Fibroblast of skin of left biceps (primary cell): ENCODE measurements at regions not wholly inside any gene's neighbourhood (a gene's known extent, or its start where the extent isn't known, plus 50 kb on each side); places are given as distances from the start of the nearest gene placed in this dataset.

Experiments used
- DNase-seq, 2 experiments: peaks; one replicate each; pipeline ENCODE4 v3.0.0-alpha.2; 2013; ENCODE audit warnings: low read depth in 2 of 2

GRCh38 chr1:118346936-118347335 is 161.9 kb upstream of the SPAG17 start:
- no peak for DNase-seq

GRCh38 chr1:118340928-118341910 is 156.2 kb upstream of the SPAG17 start:
- no peak for DNase-seq

GRCh38 chr1:118339400-118340124 is 154.5 kb upstream of the SPAG17 start:
- DNase-seq, result no peak

GRCh38 chr1:118338936-118339335 is 153.9 kb upstream of the SPAG17 start:
- no peak for DNase-seq

- no peak for DNase-seq
Observed at GRCh38 chr1:118337346-118337745, 152.3 kb upstream of the SPAG17 start.

- peak; percentile 92 for DNase-seq
Observed at GRCh38 chr1:118335331-118335732, 150.3 kb upstream of the SPAG17 start.

- no peak for DNase-seq
Observed at GRCh38 chr1:118334506-118334905, 149.5 kb upstream of the SPAG17 start.

GRCh38 chr1:118333601-118334210 is 148.7 kb upstream of the SPAG17 start:
- peak; percentile 85 to 88 for DNase-seq

- no peak for DNase-seq
Observed at GRCh38 chr1:118326960-118327629, 142.1 kb upstream of the SPAG17 start.

- peak in 1 of 2 experiments; percentile 41 for DNase-seq
Observed at GRCh38 chr1:118325550-118326225, 140.7 kb upstream of the SPAG17 start.

- peak; percentile 59 to 63 for DNase-seq
Observed at GRCh38 chr1:118323246-118323645, 138.2 kb upstream of the SPAG17 start.

GRCh38 chr1:118322331-118322730 is 137.3 kb upstream of the SPAG17 start:
- DNase-seq, result no peak

- DNase-seq, result no peak
Observed at GRCh38 chr1:118321840-118322239, 136.8 kb upstream of the SPAG17 start.

GRCh38 chr1:118317842-118318614 is 133.0 kb upstream of the SPAG17 start:
- DNase-seq, result no peak

- DNase-seq, result no peak
Observed at GRCh38 chr1:118306851-118307250, 121.8 kb upstream of the SPAG17 start.

GRCh38 chr1:118304722-118305359 is 119.8 kb upstream of the SPAG17 start:
- DNase-seq, result no peak

GRCh38 chr1:118303534-118303933 is 118.5 kb upstream of the SPAG17 start:
- no peak for DNase-seq

GRCh38 chr1:118303064-118303463 is 118.0 kb upstream of the SPAG17 start:
- DNase-seq, result no peak

- DNase-seq, result no peak
Observed at GRCh38 chr1:118302145-118302544, 117.1 kb upstream of the SPAG17 start.

- no peak for DNase-seq
Observed at GRCh38 chr1:118300808-118301207, 115.8 kb upstream of the SPAG17 start.
